B cell (primary cell): ENCODE measurements at regions not wholly inside any gene's neighbourhood (a gene's known extent, or its start where the extent isn't known, plus 50 kb on each side); places are given as distances from the start of the nearest gene placed in this dataset.

Experiments
- EZH2 ChIP-seq: IDR thresholded peaks from 2 replicates; pipeline ENCODE4 v1.6.1; 2012; ENCODE audit warnings: borderline replicate concordance, low read depth, mild to moderate bottlenecking, moderate library complexity, low read length; ENCODE audit not compliant: insufficient read depth, poor library complexity, severe bottlenecking
- TF ChIP-seq, protein P1 (sequence below): fragments of 200-600 bp; IDR thresholded peaks from one replicate; pipeline ENCODE4 v1.8.0; 2022; ENCODE audit warnings: antibody characterized with exemption, mild to moderate bottlenecking

GRCh38 chr6:140320081-140321080, 945.9 kb upstream of the CITED2 start:
- TF ChIP-seq, protein P1, sequence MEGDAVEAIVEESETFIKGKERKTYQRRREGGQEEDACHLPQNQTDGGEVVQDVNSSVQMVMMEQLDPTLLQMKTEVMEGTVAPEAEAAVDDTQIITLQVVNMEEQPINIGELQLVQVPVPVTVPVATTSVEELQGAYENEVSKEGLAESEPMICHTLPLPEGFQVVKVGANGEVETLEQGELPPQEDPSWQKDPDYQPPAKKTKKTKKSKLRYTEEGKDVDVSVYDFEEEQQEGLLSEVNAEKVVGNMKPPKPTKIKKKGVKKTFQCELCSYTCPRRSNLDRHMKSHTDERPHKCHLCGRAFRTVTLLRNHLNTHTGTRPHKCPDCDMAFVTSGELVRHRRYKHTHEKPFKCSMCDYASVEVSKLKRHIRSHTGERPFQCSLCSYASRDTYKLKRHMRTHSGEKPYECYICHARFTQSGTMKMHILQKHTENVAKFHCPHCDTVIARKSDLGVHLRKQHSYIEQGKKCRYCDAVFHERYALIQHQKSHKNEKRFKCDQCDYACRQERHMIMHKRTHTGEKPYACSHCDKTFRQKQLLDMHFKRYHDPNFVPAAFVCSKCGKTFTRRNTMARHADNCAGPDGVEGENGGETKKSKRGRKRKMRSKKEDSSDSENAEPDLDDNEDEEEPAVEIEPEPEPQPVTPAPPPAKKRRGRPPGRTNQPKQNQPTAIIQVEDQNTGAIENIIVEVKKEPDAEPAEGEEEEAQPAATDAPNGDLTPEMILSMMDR = no peak
- TF ChIP-seq EZH2 = no peak
